IMR-90 (cell line): ENCODE measurements at regions not wholly inside any gene's neighbourhood (a gene's known extent, or its start where the extent isn't known, plus 50 kb on each side); places are given as distances from the start of the nearest gene placed in this dataset.

ENCODE experiments used
- CEBPB ChIP-seq: IDR thresholded peaks from 2 replicates; pipeline ENCODE4 v1.6.1; 2012; ENCODE audit warnings: low read depth, low read length, improper control_type of control experiment
- CTCF ChIP-seq: conservative IDR thresholded peaks from 2 replicates; pipeline ENCODE4 v1.5.1; 2012; ENCODE audit warnings: mild to moderate bottlenecking, low read depth, low read length, improper control_type of control experiment
- RCOR1 ChIP-seq: IDR thresholded peaks from 2 replicates; pipeline ENCODE4 v1.6.1; 2012; ENCODE audit warnings: mild to moderate bottlenecking, low read length, improper control_type of control experiment; ENCODE audit not compliant: insufficient replicate concordance
- RFX5 ChIP-seq: IDR thresholded peaks from 2 replicates; pipeline ENCODE4 v1.8.0; 2012; ENCODE audit warnings: low read depth, mild to moderate bottlenecking, low read length, moderate library complexity
- SMC3 ChIP-seq: fragments of 150-350 bp; IDR thresholded peaks from 2 replicates; pipeline ENCODE4 v1.6.1; 2016; ENCODE audit warnings: low read depth, mild to moderate bottlenecking, antibody characterized with exemption, low read length, moderate library complexity

GRCh38 chr19:28556371-28556770 lies 656.6 kb downstream of the UQCRFS1 start:
- TF ChIP-seq CEBPB (no peak), CTCF (no peak), RFX5 (no peak), SMC3 (no peak), RCOR1 (no peak)
